Smooth muscle cell (in vitro differentiated cells): ENCODE measurements at regions not wholly inside any gene's neighbourhood (a gene's known extent, or its start where the extent isn't known, plus 50 kb on each side); places are given as distances from the start of the nearest gene placed in this dataset.

Experiments used
- DNase-seq: peaks from one replicate; lab custom pipeline; 2025; ENCODE audit not compliant: unreplicated experiment; lab: John Stamatoyannopoulos, UW
- H2AFZ ChIP-seq: fragments of 200-600 bp; sonication (generic); 2 replicates; pipeline ENCODE4 v1.6.0; 2016; ENCODE audit warnings: antibody characterized with exemption, low read depth, mild to moderate bottlenecking
- H3F3A ChIP-seq: fragments of 200-600 bp; sonication (generic); 2 replicates; pipeline ENCODE4 v1.6.0; 2017; ENCODE audit warnings: antibody characterized with exemption, low read depth
- H3K27ac ChIP-seq: fragments of 200-600 bp; sonication (generic); 2 replicates; pipeline ENCODE4 v1.5.1; 2016; ENCODE audit warnings: low read depth, mild to moderate bottlenecking
- H3K27me3 ChIP-seq: fragments of 200-600 bp; sonication (generic); 2 replicates; pipeline ENCODE4 v1.6.1; 2016; ENCODE audit warnings: low read depth, mild to moderate bottlenecking
- H3K36me3 ChIP-seq: fragments of 200-600 bp; sonication (generic); 2 replicates; pipeline ENCODE4 v1.5.1; 2016; ENCODE audit warnings: low read depth
- H3K4me1 ChIP-seq: fragments of 200-600 bp; sonication (generic); 2 replicates; pipeline ENCODE4 v1.5.1; 2016; ENCODE audit warnings: low read depth
- H3K4me2 ChIP-seq: fragments of 200-600 bp; sonication (generic); 2 replicates; pipeline ENCODE4 v1.6.0; 2016; ENCODE audit warnings: mild to moderate bottlenecking
- H3K4me3 ChIP-seq: fragments of 200-600 bp; sonication (generic); 2 replicates; pipeline ENCODE4 v1.5.1; 2016; ENCODE audit warnings: mild to moderate bottlenecking
- H3K79me2 ChIP-seq: fragments of 200-600 bp; sonication (generic); 2 replicates; pipeline ENCODE4 v1.6.0; 2016; ENCODE audit warnings: low read depth, mild to moderate bottlenecking
- H3K9ac ChIP-seq: fragments of 200-600 bp; sonication (generic); 2 replicates; pipeline ENCODE4 v1.6.0; 2016; ENCODE audit warnings: low read depth
- H3K9me3 ChIP-seq: fragments of 200-600 bp; sonication (generic); replicated peaks from 2 replicates; pipeline ENCODE4 v1.5.1; 2016; ENCODE audit warnings: low read depth
- H4K20me1 ChIP-seq: fragments of 200-600 bp; sonication (generic); 2 replicates; pipeline ENCODE4 v1.6.0; 2016; ENCODE audit warnings: low read depth
- WGBS: methylation state at CpG from one replicate; pipeline ENCODE4 v1.1.7; 2016; ENCODE audit warnings: low lambda C conversion rate; 5-methylcytosine and 5-hydroxymethylcytosine counted together
- TF ChIP-seq, protein P1 (sequence below): fragments of 200-600 bp; sonication (generic); IDR thresholded peaks from 2 replicates; pipeline ENCODE4 v1.5.1; 2017; ENCODE audit warnings: borderline replicate concordance, mild to moderate bottlenecking, antibody characterized with exemption; ENCODE audit not compliant: insufficient read depth, poor library complexity, severe bottlenecking

DNA sequence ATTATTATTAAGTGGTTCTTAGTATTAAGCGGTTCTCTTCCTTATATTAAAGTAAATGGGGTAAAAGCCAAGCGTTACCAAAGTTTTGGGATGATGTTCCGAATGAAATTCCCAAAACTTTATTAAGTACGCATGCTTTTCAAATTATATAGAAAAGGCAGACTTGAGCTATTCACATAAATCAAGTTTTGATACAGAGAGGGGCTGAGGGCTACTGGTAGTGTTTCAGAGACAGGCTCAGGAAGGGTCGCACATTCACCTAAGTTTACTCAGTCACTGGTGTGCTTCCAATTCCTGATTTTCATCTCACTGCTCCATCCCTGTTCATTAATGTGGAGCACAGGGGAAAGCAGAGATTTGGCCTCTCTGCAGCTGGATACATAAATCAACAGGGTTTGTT, 652.2 kb downstream of the QKI start:
- no peaks in the 10 kb centered on the region for H3K36me3 ChIP-seq
- DNase-seq = no peak
- no peaks in the 10 kb centered on the region for H3K79me2 ChIP-seq
- H3K27ac ChIP-seq = no peak overlapping the region
- H4K20me1 ChIP-seq = no peaks in the 10 kb centered on the region
- TF ChIP-seq, protein P1, sequence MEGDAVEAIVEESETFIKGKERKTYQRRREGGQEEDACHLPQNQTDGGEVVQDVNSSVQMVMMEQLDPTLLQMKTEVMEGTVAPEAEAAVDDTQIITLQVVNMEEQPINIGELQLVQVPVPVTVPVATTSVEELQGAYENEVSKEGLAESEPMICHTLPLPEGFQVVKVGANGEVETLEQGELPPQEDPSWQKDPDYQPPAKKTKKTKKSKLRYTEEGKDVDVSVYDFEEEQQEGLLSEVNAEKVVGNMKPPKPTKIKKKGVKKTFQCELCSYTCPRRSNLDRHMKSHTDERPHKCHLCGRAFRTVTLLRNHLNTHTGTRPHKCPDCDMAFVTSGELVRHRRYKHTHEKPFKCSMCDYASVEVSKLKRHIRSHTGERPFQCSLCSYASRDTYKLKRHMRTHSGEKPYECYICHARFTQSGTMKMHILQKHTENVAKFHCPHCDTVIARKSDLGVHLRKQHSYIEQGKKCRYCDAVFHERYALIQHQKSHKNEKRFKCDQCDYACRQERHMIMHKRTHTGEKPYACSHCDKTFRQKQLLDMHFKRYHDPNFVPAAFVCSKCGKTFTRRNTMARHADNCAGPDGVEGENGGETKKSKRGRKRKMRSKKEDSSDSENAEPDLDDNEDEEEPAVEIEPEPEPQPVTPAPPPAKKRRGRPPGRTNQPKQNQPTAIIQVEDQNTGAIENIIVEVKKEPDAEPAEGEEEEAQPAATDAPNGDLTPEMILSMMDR = no peak
- no peak overlapping the region for H3K4me2 ChIP-seq
- no peaks in the 10 kb centered on the region for H3K9me3 ChIP-seq
- no peaks in the 10 kb centered on the region for H3K4me1 ChIP-seq
- H3K27me3 ChIP-seq = no peaks in the 10 kb centered on the region
- H3F3A ChIP-seq = no peaks in the 10 kb centered on the region
- no peak overlapping the region for H3K4me3 ChIP-seq
- WGBS = 98% methylated on average over 5 of the region's 5 CpGs
- H3K9ac ChIP-seq = no peak overlapping the region
- H2AFZ ChIP-seq = no peak overlapping the region

DNA sequence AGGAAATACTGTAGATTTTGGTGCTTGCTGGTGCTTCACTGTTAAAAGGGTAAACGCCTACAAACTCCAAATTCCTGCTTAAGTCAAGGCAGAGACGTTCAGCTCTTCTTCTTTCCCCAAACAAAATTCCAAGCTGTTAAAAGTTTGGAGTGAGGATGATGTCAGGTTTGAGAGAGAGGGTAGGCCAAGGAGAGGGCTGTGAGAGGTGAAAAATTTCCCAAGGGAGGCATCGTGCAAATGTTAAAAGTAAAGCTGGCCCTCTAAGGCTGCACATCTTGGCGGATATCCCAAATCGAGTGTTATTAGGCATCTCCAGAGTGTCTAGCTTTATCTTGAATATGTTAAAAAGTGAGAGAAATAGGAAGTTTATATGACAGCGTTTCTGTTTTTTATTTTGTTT, 651.8 kb downstream of the QKI start:
- no peak for DNase-seq

DNA sequence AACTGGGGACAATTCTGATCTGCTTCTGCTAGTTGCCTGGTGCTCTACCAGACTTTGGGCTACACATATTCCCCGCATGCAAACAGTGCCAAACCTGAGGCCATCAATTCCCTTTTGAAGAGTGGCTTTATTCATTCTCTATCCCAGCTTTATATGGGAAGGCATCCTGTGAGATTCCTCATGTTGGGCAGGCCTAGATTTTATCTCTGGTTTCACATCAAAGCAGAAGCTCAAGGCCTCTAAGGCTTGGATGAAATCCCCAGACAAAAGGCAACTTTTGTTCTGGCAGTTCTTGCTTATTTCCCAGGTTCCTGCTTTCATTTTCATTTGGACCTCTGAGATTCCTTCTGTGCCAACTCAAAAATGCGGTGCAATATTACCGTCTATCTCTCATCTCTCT, 648.8 kb downstream of the QKI start:
- H3K27me3 ChIP-seq = no peaks in the 10 kb centered on the region
- H3F3A ChIP-seq = no peaks in the 10 kb centered on the region
- H3K4me3 ChIP-seq = no peak overlapping the region
- no peak overlapping the region for H2AFZ ChIP-seq
- no peak overlapping the region for H3K4me2 ChIP-seq
- no peaks in the 10 kb centered on the region for H3K79me2 ChIP-seq
- TF ChIP-seq, protein P1 = no peak
- H3K9ac ChIP-seq = no peak overlapping the region
- no peaks in the 10 kb centered on the region for H3K4me1 ChIP-seq
- H3K27ac ChIP-seq = no peak overlapping the region
- H3K9me3 ChIP-seq = no peaks in the 10 kb centered on the region
- H4K20me1 ChIP-seq = no peaks in the 10 kb centered on the region
- no peaks in the 10 kb centered on the region for H3K36me3 ChIP-seq
- 80% methylated on average over 3 of the region's 3 CpGs for WGBS
- DNase-seq = no peak

More for the DNA sequence above, 651.8 kb downstream of the QKI start:
- H3K4me1 ChIP-seq = no peaks in the 10 kb centered on the region
- H3K27ac ChIP-seq = no peak overlapping the region
- no peaks in the 10 kb centered on the region for H3F3A ChIP-seq
- no peaks in the 10 kb centered on the region for H3K27me3 ChIP-seq
- H3K36me3 ChIP-seq = no peaks in the 10 kb centered on the region
- H4K20me1 ChIP-seq = no peaks in the 10 kb centered on the region
- H2AFZ ChIP-seq = peak overlapping the region; percentile 8
- no peak overlapping the region for H3K4me2 ChIP-seq
- H3K4me3 ChIP-seq = no peak overlapping the region
- no peak overlapping the region for H3K9ac ChIP-seq
- H3K79me2 ChIP-seq = no peaks in the 10 kb centered on the region
- WGBS = 76% methylated on average over 6 of the region's 6 CpGs
- TF ChIP-seq, protein P1 = no peak
- H3K9me3 ChIP-seq = no peaks in the 10 kb centered on the region

DNA sequence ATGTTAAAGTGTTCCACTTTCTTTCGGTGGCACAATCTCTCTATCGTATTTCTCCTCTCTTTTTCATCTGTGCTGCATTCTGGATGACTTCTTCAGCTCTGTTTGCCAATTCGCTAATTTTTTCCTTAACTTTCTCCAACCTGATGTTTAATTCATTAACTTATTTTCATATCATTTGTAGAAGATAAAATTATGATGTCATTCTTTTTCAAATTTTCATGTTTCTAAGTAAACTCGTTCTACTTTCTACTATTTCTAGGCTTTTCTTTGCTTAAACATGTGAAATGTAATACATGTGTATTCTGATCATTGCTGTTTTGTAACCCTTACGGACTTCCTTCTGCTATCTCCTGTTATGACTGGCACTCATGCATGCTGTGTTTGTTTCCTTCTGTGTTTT, 648.4 kb downstream of the QKI start:
- Histone ChIP-seq H3F3A (no peaks in the 10 kb centered on the region), H3K4me3 (no peak overlapping the region), H3K9ac (no peak overlapping the region), H3K4me2 (no peak overlapping the region), H2AFZ (no peak overlapping the region), H3K9me3 (no peaks in the 10 kb centered on the region), H4K20me1 (no peaks in the 10 kb centered on the region), H3K4me1 (no peaks in the 10 kb centered on the region), H3K79me2 (no peaks in the 10 kb centered on the region), H3K27me3 (no peaks in the 10 kb centered on the region), H3K27ac (no peak overlapping the region), H3K36me3 (no peaks in the 10 kb centered on the region)
- TF ChIP-seq, protein P1 = no peak
- WGBS = 83% methylated on average over 5 of the region's 5 CpGs
- DNase-seq = no peak
